ENCODE measurements at regions not wholly inside any gene's neighbourhood (a gene's known extent, or its start where the extent isn't known, plus 50 kb on each side); places are given as distances from the start of the nearest gene placed in this dataset.

DNA sequence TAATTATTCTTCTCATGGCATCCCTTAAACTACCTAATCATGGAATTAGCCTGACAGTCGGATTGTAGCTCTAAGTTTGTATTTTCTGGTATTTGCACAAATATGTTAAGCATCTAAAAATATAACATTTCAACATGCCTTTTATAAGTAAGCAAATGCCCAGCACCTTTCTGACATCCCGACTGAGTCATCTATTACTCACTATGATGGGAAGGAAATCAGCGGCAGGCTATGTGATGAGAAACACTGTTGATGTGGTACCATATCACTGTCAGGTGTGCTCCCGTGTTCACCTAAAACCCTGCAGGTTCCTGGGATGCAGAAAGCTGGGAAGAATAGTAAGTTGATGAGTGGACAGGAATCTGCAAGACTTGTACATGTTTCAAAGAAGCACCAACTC lies 367.8 kb upstream of the IL12A start:
- peak; percentile 73 for DNase-seq (ENCODE audit: low read depth, low spot score)
- H3K4me3 ChIP-seq (ENCODE audit: low read depth, low read length), result no peak overlapping the region
- TF ChIP-seq, protein P1, sequence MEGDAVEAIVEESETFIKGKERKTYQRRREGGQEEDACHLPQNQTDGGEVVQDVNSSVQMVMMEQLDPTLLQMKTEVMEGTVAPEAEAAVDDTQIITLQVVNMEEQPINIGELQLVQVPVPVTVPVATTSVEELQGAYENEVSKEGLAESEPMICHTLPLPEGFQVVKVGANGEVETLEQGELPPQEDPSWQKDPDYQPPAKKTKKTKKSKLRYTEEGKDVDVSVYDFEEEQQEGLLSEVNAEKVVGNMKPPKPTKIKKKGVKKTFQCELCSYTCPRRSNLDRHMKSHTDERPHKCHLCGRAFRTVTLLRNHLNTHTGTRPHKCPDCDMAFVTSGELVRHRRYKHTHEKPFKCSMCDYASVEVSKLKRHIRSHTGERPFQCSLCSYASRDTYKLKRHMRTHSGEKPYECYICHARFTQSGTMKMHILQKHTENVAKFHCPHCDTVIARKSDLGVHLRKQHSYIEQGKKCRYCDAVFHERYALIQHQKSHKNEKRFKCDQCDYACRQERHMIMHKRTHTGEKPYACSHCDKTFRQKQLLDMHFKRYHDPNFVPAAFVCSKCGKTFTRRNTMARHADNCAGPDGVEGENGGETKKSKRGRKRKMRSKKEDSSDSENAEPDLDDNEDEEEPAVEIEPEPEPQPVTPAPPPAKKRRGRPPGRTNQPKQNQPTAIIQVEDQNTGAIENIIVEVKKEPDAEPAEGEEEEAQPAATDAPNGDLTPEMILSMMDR (IDR thresholded peaks at IDR 0.05; ENCODE audit: low read depth, low read length), result no peak
- in situ Hi-C loops (cut with HindIII; ENCODE audit: low sequenced_read_pairs), result no loop called here

DNA sequence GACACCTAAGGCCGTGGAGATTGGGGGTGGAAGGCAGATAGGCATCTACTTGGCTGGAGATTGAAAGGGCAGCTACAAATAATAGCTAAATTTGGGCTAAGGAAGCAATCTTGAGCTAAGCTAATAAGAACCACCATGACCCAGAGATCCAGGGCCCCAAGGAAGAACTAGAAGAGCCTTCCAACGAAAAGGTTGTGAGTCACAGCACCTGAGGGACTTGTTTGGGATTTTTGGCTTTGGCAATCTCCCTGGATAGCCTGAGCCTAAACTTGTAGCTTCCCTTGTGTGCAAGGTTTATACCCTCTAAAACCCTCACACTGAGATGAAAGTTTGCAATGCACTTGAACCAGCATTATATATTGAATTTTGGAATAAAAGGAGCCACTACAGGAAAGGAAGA lies 364.0 kb upstream of the IL12A start:
- no peak overlapping the region for H3K4me3 ChIP-seq (ENCODE audit: low read depth, low read length)
- TF ChIP-seq, protein P1 (IDR thresholded peaks at IDR 0.05; ENCODE audit: low read depth, low read length), result no peak
- no peak for DNase-seq (ENCODE audit: low read depth, low spot score)
- in situ Hi-C loops (cut with HindIII; ENCODE audit: low sequenced_read_pairs), result no loop called here

DNA sequence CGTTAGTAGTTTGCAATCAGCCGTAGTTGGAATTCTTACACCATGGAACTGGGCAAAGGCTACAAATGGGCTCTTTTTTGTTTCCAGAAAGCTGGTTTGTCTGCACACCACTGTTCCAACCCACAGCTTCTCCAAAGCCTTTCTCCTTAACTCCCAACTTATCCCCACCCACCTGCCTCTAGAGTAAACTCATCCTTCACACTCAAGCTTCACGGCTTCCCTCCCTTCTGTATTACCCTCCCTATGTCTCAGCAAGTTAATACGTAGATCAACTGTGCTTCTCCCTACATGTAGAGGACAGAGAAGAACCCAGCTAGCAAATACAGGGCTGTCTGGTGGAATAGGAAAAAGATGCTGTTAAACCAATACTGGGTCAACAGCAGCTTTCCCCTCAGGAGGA lies 363.0 kb upstream of the IL12A start:
- no peak overlapping the region for H3K4me3 ChIP-seq (ENCODE audit: low read depth, low read length)
- TF ChIP-seq, protein P1 (IDR thresholded peaks at IDR 0.05; ENCODE audit: low read depth, low read length), result no peak
- DNase-seq (ENCODE audit: low read depth, low spot score), result no peak
- in situ Hi-C loops (cut with HindIII; ENCODE audit: low sequenced_read_pairs), result no loop called here

DNA sequence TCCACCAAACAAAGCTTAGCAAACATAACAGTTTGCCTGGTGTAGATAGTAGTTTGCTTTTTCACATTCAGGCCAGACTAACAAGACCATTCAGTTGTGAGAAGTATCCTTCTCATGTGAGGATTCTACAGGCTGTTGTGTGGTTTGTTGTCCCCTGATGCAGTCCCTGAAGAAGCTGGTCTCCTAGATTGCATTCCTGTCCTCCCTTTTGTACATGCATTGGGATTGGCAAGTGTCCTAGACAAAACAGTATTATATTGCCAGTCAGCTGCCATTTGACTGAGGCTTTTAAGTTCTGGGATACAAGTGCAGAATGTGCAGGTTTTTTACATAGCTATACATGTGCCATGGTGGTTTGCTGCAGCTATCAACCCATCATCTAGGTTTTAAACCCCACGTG lies 362.0 kb upstream of the IL12A start:
- in situ Hi-C loops (cut with HindIII; ENCODE audit: low sequenced_read_pairs), result no loop called here
- TF ChIP-seq, protein P1 (IDR thresholded peaks at IDR 0.05; ENCODE audit: low read depth, low read length), result no peak
- no peak overlapping the region for H3K4me3 ChIP-seq (ENCODE audit: low read depth, low read length)
- no peak for DNase-seq (ENCODE audit: low read depth, low spot score)

DNA sequence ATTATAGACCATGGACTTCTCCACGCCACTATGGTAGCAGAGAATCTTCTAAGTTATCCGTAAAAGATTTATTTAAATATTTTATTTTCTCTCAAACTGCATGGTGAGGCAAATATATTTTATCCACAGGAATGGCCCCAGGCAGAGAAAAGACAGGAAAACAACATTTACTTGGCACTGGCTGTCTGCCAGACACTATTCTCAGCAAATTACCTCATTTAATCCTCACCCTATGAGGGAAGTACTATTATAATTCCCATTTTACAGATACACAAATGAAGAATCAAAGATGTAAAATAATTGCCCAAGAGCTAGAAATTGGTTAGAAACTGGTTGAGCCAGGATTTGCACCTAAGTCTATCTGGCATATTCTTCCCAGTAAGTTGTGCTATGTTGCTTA lies 361.4 kb upstream of the IL12A start:
- in situ Hi-C loops (cut with HindIII; ENCODE audit: low sequenced_read_pairs), result no loop called here
- TF ChIP-seq, protein P1 (IDR thresholded peaks at IDR 0.05; ENCODE audit: low read depth, low read length), result no peak
- DNase-seq (ENCODE audit: low read depth, low spot score), result no peak

DNA sequence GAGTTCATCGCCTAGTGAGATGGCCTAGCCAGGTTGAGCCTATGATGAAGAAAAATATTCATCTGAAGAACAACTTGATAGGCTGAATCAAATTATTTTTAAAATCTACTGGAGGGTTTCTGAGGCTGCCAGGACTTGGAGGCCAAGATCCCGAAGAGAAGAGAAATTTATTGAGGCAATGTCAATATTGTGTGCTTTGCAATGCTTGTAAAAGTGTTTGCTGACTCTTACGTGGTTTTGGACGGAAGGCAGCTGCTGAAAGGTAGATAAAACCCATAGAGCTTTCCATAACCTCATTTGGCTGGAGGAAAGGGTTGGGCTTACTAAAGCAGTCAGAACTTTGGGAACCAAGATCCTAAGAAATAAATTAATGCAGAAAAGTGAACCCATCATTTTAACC lies 361.0 kb upstream of the IL12A start:
- H3K4me3 ChIP-seq (ENCODE audit: low read depth, low read length), result no peak overlapping the region
- TF ChIP-seq, protein P1 (IDR thresholded peaks at IDR 0.05; ENCODE audit: low read depth, low read length), result no peak
- DNase-seq (ENCODE audit: low read depth, low spot score), result no peak
- in situ Hi-C loops (cut with HindIII; ENCODE audit: low sequenced_read_pairs), result no loop called here

More for the DNA sequence above, 361.4 kb upstream of the IL12A start:
- no peak overlapping the region for H3K4me3 ChIP-seq (ENCODE audit: low read depth, low read length)
